ENCODE measurements at regions not wholly inside any gene's neighbourhood (a gene's known extent, or its start where the extent isn't known, plus 50 kb on each side); places are given as distances from the start of the nearest gene placed in this dataset.

DNA sequence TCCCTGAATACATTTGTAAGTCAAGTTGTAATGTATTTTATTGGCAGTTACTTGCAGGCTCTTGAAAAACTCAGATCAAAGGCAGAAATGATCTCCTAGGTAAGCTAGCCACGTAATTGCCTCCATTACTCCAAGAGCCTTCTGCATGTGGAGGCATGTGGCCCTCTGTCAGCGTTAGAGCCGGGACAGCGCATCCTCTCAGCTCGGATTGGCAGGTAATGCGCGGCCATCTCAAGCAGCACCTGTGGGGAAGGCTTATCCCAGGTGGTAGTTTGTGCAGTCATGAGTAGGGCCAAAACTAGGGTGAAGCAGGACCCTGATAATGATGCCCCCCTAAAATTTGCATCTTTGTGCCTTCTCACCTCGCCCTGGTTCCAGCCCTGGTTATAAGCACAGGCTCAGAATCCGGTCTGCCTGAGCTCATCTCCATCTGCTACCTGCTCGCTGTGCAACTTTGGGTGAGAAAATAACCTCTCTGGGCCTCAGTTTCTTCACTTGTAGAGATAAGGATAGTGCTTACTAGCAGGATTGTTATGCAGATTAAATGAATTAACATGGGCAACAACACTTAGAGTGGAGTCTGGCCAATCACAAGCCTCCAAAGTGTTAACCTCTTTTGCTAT is 157.5 kb upstream of the PMEPA1 start:
- Mint-ChIP-seq H3K4me3 (no peak overlapping the region), H3K4me1 (peaks cover 14 to 23% (median 16%) of the 10 kb centered on the region in 4 donors), H3K36me3 (no peaks in the 10 kb centered on the region), H3K27ac (peak overlapping the region in 3 of 10 donors; percentile 11 to 78 (median 70)), H3K27me3 (peaks cover 0 to 21% (median 13%) of the 10 kb centered on the region in 5 donors), H3K9me3 (peaks cover 0 to under 1% (median 0%) of the 10 kb centered on the region in 9 donors)
- POLR2A ChIA-PET: interaction anchor here (1.2 kb wide), 1 partner anchor 10 kb away, joined by 3 read pairs; no protein-coding TSS in a partner anchor
- no peak for DNase-seq
- ATAC-seq: no peak

DNA sequence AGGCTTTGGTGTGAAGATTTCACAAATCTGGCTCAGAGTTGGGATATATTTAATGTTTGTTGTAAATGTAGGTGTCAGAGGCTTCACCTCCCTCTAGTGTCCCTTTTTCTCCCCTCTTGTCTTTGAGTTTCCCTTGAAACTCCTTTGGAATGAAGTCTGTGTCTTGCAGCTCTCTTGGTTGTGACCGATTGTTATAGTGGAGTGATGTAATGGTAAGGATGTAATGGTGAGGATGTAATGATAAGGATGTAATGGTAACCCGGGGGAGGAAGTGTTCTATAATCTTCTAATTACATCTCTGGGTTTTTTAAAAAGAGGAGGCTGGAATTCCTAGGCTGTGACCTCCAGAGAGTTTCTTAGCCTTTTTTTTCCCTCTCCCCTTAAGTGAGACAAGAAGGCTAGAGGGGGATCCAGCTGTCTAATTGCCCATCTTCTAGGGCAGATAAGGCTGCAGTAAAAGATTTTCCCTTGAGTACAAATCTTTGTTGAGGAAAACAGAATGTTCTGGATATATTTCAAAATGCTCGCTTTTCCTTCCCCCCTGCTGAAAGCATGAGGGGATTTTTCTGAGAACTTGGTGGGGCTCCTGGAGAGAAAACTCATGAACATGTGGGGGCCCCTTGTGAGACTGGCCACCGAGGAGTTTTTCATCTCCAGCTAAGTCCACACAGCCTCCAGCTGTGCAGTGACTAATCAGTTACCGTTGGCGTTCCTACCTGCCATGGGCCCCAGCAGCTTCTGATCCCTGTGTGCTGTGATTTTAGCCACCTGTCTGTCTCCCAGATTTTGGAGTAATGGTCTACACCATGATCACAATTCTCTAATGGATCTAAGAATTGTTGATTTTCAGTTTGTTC is 156.7 kb upstream of the PMEPA1 start:
- Mint-ChIP-seq H3K27me3 (peaks cover 0 to 20% (median 13%) of the 10 kb centered on the region in 5 donors), H3K9me3 (no peaks in the 10 kb centered on the region), H3K36me3 (no peaks in the 10 kb centered on the region), H3K4me3 (peak overlapping the region in 3 of 10 donors; percentile 11 to 41 (median 34)), H3K4me1 (peaks cover 14 to 23% (median 16%) of the 10 kb centered on the region in 4 donors), H3K27ac (peak overlapping the region in 2 of 10 donors; percentile 32 to 70)
- DNase-seq (no peak), ATAC-seq (no peak)
- POLR2A ChIA-PET: interaction anchor here (0.7 to 1.2 kb wide), 2 partner anchors 10 to 155 kb away, joined by 3 read pairs; no protein-coding TSS in a partner anchor

DNA sequence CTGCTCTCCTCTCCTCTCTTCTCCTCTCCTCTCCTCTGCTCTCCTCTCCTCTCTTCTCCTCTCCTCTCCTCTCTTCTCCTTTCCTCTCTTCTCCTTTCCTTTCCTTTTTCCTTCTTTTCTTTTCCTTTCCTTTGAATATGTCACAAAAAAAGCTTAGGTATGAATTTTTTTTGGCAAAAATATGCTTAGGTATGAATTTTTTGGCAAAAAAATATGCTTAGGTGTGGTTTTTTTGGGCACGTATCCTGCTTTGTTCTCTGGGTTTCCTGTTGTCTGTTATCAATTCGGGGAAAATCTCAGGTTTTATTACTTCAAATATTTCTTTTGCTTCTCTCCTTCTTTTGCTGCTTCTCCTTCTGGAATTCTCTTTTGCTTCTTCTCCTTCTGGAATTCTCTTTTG is 155.5 kb upstream of the PMEPA1 start:
- H3K27me3 Mint-ChIP-seq: peaks cover 0 to 13% (median 12%) of the 10 kb centered on the region in 5 donors
- peak in 1 of 10 donors; percentile 15 for DNase-seq
- peak overlapping the region in 5 of 10 donors; percentile 38 to 86 (median 61) for H3K4me3 Mint-ChIP-seq
- H3K36me3 Mint-ChIP-seq: no peaks in the 10 kb centered on the region
- H3K4me1 Mint-ChIP-seq: peaks cover 14 to 23% (median 16%) of the 10 kb centered on the region in 4 donors
- no peak for ATAC-seq
- POLR2A ChIA-PET: no interaction called here
- no peaks in the 10 kb centered on the region for H3K9me3 Mint-ChIP-seq
- H3K27ac Mint-ChIP-seq: peak overlapping the region in 4 of 10 donors; percentile 3 to 81 (median 22)

DNA sequence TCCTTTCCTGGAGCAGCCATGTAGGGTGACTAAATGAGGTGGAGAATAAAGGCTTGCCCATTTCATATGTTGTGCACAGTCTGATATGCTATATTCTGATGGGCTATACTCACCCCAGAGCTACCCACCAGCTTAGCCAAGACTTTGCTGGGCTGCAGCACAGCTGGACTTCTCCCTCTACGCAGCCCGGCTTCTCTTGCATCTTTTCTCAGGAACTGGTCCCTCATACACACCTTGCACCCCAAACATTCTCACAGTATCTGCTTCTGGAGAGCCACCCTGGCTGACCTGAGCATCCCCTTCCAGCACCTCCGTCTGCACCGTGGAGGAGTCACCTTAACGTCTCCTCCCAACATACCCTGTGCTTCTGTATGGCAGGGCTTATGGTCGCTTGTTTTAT is 150.8 kb upstream of the PMEPA1 start:
- DNase-seq (no peak), ATAC-seq (no peak)
- peaks cover 0 to 15% (median 2%) of the 10 kb centered on the region in 5 donors for H3K27me3 Mint-ChIP-seq
- POLR2A ChIA-PET: no interaction called here
- H3K36me3 Mint-ChIP-seq: no peaks in the 10 kb centered on the region
- H3K27ac Mint-ChIP-seq: no peak overlapping the region
- no peak overlapping the region for H3K4me3 Mint-ChIP-seq
- H3K9me3 Mint-ChIP-seq: no peaks in the 10 kb centered on the region
- peaks cover 13 to 27% (median 20%) of the 10 kb centered on the region in 4 donors for H3K4me1 Mint-ChIP-seq

DNA sequence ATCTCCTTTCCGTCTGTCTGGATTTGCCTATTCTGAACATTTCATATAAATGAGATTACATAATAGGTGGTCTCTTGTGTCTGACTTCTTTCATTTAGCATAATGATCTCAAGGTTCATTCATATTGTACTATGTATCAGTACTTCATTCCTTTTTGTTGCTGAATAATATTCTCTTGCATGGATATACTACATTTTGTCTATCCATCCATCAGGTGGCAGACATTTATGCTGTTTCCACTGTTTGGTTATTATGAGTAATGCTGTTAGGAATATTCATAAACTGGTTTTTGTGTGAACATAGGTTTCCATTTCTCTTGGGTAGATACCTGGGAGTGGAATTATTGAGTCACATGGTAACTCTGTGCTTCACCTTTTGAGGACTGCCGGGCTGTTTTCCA is 148.2 kb upstream of the PMEPA1 start:
- Mint-ChIP-seq H3K27ac (peak overlapping the region in 5 of 10 donors; percentile 23 to 32 (median 27)), H3K4me1 (peaks cover 7 to 14% (median 12%) of the 10 kb centered on the region in 4 donors), H3K4me3 (no peak overlapping the region), H3K36me3 (no peaks in the 10 kb centered on the region), H3K27me3 (peaks cover 0 to 8% (median 0%) of the 10 kb centered on the region in 5 donors), H3K9me3 (no peaks in the 10 kb centered on the region)
- no peak for DNase-seq
- POLR2A ChIA-PET: no interaction called here
- ATAC-seq: no peak

DNA sequence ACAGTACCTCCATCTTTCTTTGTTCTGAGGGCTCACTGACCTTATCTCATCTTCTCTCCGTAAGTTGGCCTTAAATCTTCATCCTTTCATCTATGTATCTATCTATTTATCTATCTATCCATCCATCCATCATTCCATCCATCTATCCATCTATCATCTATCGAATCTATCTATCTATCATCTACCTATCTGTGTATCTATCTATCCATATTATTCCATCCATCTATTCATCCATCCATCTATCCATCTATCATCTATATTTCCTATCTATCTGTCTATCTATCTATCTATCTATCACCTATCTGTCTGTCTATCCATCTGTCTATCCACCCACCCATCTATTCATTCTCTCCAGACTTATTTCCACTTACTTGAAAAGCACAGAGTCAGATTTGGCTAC is 147.3 kb upstream of the PMEPA1 start:
- Mint-ChIP-seq H3K9me3 (no peaks in the 10 kb centered on the region), H3K36me3 (no peaks in the 10 kb centered on the region), H3K4me3 (peak overlapping the region in 3 of 10 donors; percentile 1 to 42 (median 7)), H3K27ac (peak overlapping the region in 9 of 10 donors; percentile 1 to 67 (median 15)), H3K27me3 (peaks cover 0 to 8% (median 0%) of the 10 kb centered on the region in 5 donors), H3K4me1 (peaks cover 7 to 14% (median 12%) of the 10 kb centered on the region in 4 donors)
- no peak for ATAC-seq
- POLR2A ChIA-PET: interaction anchor here (0.6 kb wide), 1 partner anchor 10 kb away, joined by 3 read pairs; no protein-coding TSS in a partner anchor
- DNase-seq: no peak

DNA sequence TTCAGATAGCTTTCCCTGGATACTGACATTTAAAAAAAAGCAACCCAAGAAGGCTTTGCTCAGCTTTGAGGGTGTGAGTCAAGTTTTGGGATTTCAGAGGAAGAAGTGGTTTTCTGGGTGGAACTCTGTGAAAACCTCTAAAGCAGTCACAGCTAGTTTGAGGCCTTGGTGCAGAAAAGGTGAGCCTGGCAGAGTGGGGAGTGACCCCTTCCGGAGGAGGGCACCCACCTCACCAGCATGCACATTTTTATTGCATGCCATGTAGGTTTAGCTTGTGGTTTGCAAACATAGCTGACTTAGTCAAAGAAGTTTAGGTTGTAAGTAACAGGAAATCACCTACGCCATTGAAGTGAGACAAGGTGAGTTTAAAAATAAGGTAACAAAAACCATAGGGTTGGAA is 146.8 kb upstream of the PMEPA1 start:
- Mint-ChIP-seq H3K4me3 (peak overlapping the region in 3 of 10 donors; percentile 25 to 42 (median 30)), H3K36me3 (no peaks in the 10 kb centered on the region), H3K4me1 (peaks cover 7 to 14% (median 12%) of the 10 kb centered on the region in 4 donors), H3K27ac (peak overlapping the region in 5 of 10 donors; percentile 11 to 67 (median 32)), H3K9me3 (no peaks in the 10 kb centered on the region), H3K27me3 (peaks cover 0 to 8% (median 0%) of the 10 kb centered on the region in 5 donors)
- DNase-seq: peak in 5 of 10 donors; percentile 17 to 48 (median 33)
- POLR2A ChIA-PET: interaction anchor here (0.6 kb wide), 1 partner anchor 10 kb away, joined by 3 read pairs; no protein-coding TSS in a partner anchor
- ATAC-seq: peak; percentile 94 to 97

DNA sequence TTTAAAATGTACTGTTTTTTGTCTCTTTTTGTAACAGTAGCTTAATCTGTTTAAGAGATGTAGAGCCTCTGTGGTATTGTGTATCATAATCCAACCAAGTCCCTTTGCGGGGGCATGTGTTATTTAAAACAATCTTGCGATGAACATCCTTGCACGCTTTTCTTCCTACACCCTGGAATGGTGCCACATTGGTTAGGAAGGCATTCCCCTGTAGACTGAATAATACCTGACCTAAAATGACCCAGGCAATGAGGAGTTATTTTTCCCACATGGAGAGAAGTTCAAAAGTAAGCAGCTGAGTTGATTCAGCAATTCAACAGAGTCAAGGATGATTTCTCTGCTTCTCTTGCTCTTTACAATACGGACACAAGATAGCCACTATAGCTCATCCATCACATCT is 142.0 kb upstream of the PMEPA1 start:
- DNase-seq (no peak), ATAC-seq (no peak)
- POLR2A ChIA-PET: no interaction called here
- Mint-ChIP-seq H3K4me3 (no peak overlapping the region), H3K36me3 (no peaks in the 10 kb centered on the region), H3K27me3 (peaks cover 0 to 12% (median 0%) of the 10 kb centered on the region in 5 donors), H3K9me3 (peaks cover 0 to 3% (median 0%) of the 10 kb centered on the region in 9 donors), H3K27ac (no peak overlapping the region), H3K4me1 (peaks cover 0 to 4% (median 2%) of the 10 kb centered on the region in 4 donors)

DNA sequence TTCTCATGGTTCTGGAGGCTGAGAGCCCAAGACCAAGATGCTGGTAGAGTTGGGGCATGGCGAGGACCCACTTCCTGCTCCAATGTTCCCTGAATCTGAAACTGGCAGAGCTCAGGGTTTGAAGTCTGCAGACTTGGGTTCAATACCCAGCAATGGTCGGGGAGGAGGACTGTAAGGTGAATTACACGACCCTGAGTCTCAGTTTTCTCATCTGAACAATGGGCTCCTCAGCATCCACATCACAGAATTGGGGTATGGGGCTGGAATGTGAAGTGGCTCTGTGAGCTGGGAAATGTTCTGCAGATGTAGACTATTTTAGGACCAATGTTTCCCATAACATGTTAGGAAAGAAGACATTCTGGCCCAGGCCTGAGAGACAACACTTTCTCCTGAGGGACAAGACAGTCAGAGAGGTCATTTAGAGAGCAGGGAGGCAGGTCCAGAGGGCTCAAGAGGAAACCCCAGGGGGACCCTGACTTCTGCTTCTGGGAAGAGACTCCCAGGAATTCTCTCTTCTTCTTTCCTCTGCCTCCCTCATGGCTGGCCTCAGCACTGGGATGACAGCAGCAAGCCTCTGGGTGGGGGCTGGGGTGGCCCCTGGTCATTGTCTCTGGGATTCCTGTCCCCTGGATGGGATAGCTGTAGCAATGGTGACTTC is 141.3 kb upstream of the PMEPA1 start:
- no peaks in the 10 kb centered on the region for H3K4me1 Mint-ChIP-seq
- no peak overlapping the region for H3K4me3 Mint-ChIP-seq
- H3K9me3 Mint-ChIP-seq: peaks cover 0 to 3% (median 0%) of the 10 kb centered on the region in 9 donors
- ATAC-seq (no peak), DNase-seq (no peak)
- peaks cover 0 to 12% (median 0%) of the 10 kb centered on the region in 5 donors for H3K27me3 Mint-ChIP-seq
- H3K27ac Mint-ChIP-seq: no peak overlapping the region
- no peaks in the 10 kb centered on the region for H3K36me3 Mint-ChIP-seq
- POLR2A ChIA-PET: no interaction called here

DNA sequence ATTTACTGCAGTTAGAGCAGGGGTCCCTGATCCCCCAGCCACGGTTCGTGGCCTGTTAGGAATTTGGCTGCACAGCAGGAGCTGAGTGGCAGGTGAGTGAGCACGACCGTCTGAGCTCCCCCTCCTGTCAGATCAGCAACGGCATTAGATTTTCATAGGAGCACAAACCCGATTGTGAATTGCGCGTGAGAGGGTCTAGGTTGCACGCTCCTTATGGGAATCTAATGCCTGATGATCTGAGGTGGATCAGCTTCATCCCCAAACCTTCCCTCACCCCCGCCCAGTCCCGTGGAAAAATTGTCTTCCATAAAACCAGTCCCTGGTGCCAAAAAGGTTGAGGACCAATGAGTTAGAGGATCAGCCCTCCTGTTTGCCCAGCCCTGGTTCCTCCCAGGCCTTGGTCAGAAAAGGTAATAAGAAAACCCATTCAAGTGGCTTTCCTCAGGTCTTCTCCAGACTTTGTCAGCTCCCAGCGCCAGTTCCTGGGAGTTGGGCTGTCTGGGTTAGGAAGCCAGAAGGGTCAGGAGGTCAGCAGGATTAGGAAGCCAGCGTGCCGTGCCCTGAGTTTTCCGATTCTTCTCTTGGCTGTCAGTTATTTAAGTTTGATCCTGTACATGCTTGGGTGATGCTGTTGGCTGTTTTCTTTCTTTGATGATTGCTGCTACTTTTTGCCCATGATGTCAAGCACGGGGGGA is 139.9 kb upstream of the PMEPA1 start:
- ATAC-seq (no peak), DNase-seq (no peak)
- Mint-ChIP-seq H3K27ac (no peak overlapping the region), H3K27me3 (peaks cover 0 to 12% (median 0%) of the 10 kb centered on the region in 5 donors), H3K9me3 (peaks cover 0 to 3% (median 0%) of the 10 kb centered on the region in 9 donors), H3K36me3 (no peaks in the 10 kb centered on the region), H3K4me1 (no peaks in the 10 kb centered on the region), H3K4me3 (no peak overlapping the region)
- POLR2A ChIA-PET: no interaction called here

DNA sequence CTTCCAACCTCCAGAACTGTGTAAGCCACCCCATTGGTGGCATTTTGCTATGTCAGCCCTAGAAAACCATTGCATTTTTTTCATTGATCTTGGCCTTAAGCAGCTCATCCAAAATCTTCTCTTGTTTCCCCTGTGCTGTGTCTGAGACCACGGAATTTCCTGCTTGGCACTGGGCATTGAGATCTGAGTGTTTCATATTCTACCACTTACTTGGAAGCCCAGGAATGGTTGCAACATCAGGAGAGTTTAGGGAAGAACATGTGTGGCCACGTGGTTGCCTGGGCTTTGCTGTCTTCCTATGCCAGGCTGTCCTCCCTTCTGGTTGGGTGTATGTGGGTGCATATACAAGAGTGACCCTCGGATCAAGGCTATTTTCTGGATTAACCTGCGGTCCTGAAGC is 139.3 kb upstream of the PMEPA1 start:
- Mint-ChIP-seq H3K9me3 (peaks cover 0 to 3% (median 0%) of the 10 kb centered on the region in 9 donors), H3K4me3 (no peak overlapping the region), H3K27ac (no peak overlapping the region), H3K27me3 (peaks cover 0 to 14% (median 0%) of the 10 kb centered on the region in 5 donors), H3K36me3 (no peaks in the 10 kb centered on the region), H3K4me1 (peaks cover 0 to 5% (median 0%) of the 10 kb centered on the region in 4 donors)
- no peak for ATAC-seq
- DNase-seq: no peak
- POLR2A ChIA-PET: no interaction called here

DNA sequence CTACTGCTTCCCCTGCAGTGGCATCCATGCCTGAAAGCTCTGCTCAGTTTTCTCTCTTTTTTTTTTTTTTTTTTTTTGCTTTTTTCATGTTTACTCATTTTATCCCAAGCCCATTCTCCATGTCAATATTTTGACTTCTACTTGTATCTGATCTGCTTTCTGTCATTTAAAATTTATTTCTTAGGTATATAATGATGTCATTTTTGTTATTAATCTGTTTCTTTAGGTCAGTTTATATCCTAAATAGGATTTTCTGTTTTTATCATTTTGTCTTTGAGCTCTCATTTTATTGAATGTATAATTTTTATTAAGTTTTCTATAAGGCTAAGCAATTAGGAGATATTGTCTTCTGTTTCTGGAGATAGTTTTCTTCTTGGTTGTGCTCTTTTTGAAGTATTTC is 138.5 kb upstream of the PMEPA1 start:
- POLR2A ChIA-PET: no interaction called here
- H3K9me3 Mint-ChIP-seq: peaks cover 0 to 3% (median 0%) of the 10 kb centered on the region in 9 donors
- DNase-seq: no peak
- H3K36me3 Mint-ChIP-seq: no peaks in the 10 kb centered on the region
- peaks cover 0 to 5% (median 0%) of the 10 kb centered on the region in 4 donors for H3K4me1 Mint-ChIP-seq
- no peak overlapping the region for H3K4me3 Mint-ChIP-seq
- peaks cover 0 to 14% (median 0%) of the 10 kb centered on the region in 5 donors for H3K27me3 Mint-ChIP-seq
- no peak for ATAC-seq
- H3K27ac Mint-ChIP-seq: no peak overlapping the region
